Astrocyte (in vitro differentiated cells and primary cell): ENCODE measurements at regions not wholly inside any gene's neighbourhood (a gene's known extent, or its start where the extent isn't known, plus 50 kb on each side); places are given as distances from the start of the nearest gene placed in this dataset.

Experiments
- EZH2 ChIP-seq: IDR thresholded peaks from 2 replicates; pipeline ENCODE4 v1.6.1; 2012; ENCODE audit warnings: mild to moderate bottlenecking, low read length, inconsistent platforms; ENCODE audit not compliant: insufficient read depth
- TF ChIP-seq, protein P1 (sequence below): IDR thresholded peaks from 2 replicates; pipeline ENCODE4 v1.5.1; 2011; ENCODE audit warnings: low read depth, mild to moderate bottlenecking, inconsistent platforms, low read length, moderate library complexity; ENCODE audit not compliant: insufficient read depth

DNA sequence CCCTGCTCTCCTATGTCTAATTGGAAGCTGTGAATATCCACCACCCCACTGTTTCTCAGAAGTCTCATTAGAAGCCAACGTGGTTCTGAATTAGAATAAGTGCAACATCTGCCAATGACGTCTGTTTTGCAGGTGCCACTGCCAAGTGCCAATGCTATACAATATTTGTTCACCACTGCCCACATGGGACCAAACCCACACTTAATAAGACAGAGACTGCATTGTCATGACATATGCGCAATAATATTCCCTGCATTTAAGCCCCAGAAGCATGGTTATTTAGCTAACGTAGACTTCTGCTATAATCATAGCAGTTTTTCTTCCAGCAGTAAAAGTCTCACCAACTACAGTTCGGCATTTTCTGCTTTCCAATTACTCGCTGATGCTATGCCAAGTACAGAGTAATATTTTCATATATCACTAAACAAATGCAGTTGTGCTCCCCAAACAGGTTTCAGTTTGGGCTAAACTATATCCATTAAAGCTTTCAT is 262.5 kb upstream of the PCDH18 start:
- TF ChIP-seq EZH2, result no peak
- TF ChIP-seq, protein P1, sequence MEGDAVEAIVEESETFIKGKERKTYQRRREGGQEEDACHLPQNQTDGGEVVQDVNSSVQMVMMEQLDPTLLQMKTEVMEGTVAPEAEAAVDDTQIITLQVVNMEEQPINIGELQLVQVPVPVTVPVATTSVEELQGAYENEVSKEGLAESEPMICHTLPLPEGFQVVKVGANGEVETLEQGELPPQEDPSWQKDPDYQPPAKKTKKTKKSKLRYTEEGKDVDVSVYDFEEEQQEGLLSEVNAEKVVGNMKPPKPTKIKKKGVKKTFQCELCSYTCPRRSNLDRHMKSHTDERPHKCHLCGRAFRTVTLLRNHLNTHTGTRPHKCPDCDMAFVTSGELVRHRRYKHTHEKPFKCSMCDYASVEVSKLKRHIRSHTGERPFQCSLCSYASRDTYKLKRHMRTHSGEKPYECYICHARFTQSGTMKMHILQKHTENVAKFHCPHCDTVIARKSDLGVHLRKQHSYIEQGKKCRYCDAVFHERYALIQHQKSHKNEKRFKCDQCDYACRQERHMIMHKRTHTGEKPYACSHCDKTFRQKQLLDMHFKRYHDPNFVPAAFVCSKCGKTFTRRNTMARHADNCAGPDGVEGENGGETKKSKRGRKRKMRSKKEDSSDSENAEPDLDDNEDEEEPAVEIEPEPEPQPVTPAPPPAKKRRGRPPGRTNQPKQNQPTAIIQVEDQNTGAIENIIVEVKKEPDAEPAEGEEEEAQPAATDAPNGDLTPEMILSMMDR, result no peak
